Kasumi-1 (cell line): ENCODE measurements at regions not wholly inside any gene's neighbourhood (a gene's known extent, or its start where the extent isn't known, plus 50 kb on each side); places are given as distances from the start of the nearest gene placed in this dataset.
"Not testable (repeated sequence)": the region's sequence is repeated elsewhere in the genome, so short reads cannot be mapped to it uniquely, and the experiment has no call there.

Source experiments
- DNase-seq, 2 experiments: peaks; one replicate each; lab custom pipeline; 2025; lab: John Stamatoyannopoulos, UW

GRCh38 chr20:2203436-2203835 is 92.4 kb upstream of the TGM3 start:
- DNase-seq = no peak

GRCh38 chr20:2204021-2204420 is 91.8 kb upstream of the TGM3 start:
- DNase-seq = no peak

- DNase-seq = peak; percentile 42 to 44
Observed at GRCh38 chr20:2206957-2207769, 88.6 kb upstream of the TGM3 start.

GRCh38 chr20:2207770-2208097 is 88.1 kb upstream of the TGM3 start:
- DNase-seq = peak in 1 of 2 experiments; percentile 35

- DNase-seq = no peak
Observed at GRCh38 chr20:2208897-2209296, 86.9 kb upstream of the TGM3 start.

GRCh38 chr20:2210646-2211552 is 84.9 kb upstream of the TGM3 start:
- DNase-seq = no peak

- DNase-seq = no peak
Observed at GRCh38 chr20:2212456-2213015, 83.3 kb upstream of the TGM3 start.

- no peak for DNase-seq
Observed at GRCh38 chr20:2213401-2213800, 82.4 kb upstream of the TGM3 start.

- DNase-seq = peak; percentile 88
Observed at GRCh38 chr20:2217857-2218539, 77.8 kb upstream of the TGM3 start.

GRCh38 chr20:2219481-2220006 is 76.3 kb upstream of the TGM3 start:
- no peak for DNase-seq

- no peak for DNase-seq
Observed at GRCh38 chr20:2220298-2220697, 75.5 kb upstream of the TGM3 start.

GRCh38 chr20:2221921-2222320 is 73.9 kb upstream of the TGM3 start:
- no peak for DNase-seq

GRCh38 chr20:2223558-2224367 is 72.0 kb upstream of the TGM3 start:
- no peak for DNase-seq

GRCh38 chr20:2224368-2224639 is 71.5 kb upstream of the TGM3 start:
- DNase-seq = no peak

GRCh38 chr20:2227285-2227684 is 68.5 kb upstream of the TGM3 start:
- not testable (repeated sequence) for DNase-seq

- no peak for DNase-seq
Observed at GRCh38 chr20:2227861-2228260, 67.9 kb upstream of the TGM3 start.

GRCh38 chr20:2228926-2229325 is 66.9 kb upstream of the TGM3 start:
- no peak for DNase-seq

- DNase-seq = no peak
Observed at GRCh38 chr20:2230726-2231488, 64.9 kb upstream of the TGM3 start.

- no peak for DNase-seq
Observed at GRCh38 chr20:2231701-2232100, 64.1 kb upstream of the TGM3 start.

GRCh38 chr20:2234598-2235191 is 61.1 kb upstream of the TGM3 start:
- DNase-seq = no peak
